Prostate gland (tissue), 2 donors: ENCODE measurements at regions not wholly inside any gene's neighbourhood (a gene's known extent, or its start where the extent isn't known, plus 50 kb on each side); places are given as distances from the start of the nearest gene placed in this dataset.

ENCODE experiments used
- DNase-seq: peaks from one replicate; pipeline ENCODE4 v3.0.0-alpha.2; 2019; ENCODE audit warnings: low spot score
- H3K27ac ChIP-seq, 2 donors: fragments of 200-600 bp; sonication (generic); 2 replicates each; pipeline ENCODE4 v1.5.1; 2017 to 2019
- H3K27me3 ChIP-seq: fragments of 200-600 bp; sonication (generic); replicated peaks from 2 replicates; pipeline ENCODE4 v1.5.1; 2019; ENCODE audit not compliant: insufficient read depth
- H3K36me3 ChIP-seq, 2 donors: fragments of 200-600 bp; sonication (generic); 1 replicate in 1 of 2; 2 replicates in 1 of 2; pipeline versions ENCODE4 v1.5.1 to v1.8.1; 2017 to 2019
- H3K4me1 ChIP-seq: fragments of 200-600 bp; sonication (generic); replicated peaks from 2 replicates; pipeline ENCODE4 v1.5.1; 2019
- H3K4me3 ChIP-seq, 2 donors: fragments of 200-600 bp; sonication (generic); 2 replicates each; pipeline ENCODE4 v1.5.1; 2017 to 2019
- H3K9me3 ChIP-seq: fragments of 200-600 bp; sonication (generic); 2 replicates; pipeline ENCODE4 v1.5.1; 2017
- CTCF ChIP-seq, 4 experiments: fragments of 200-600 bp in 2 of 4; fragments of 450-650 bp in 2 of 4; sonication (generic) in 2 of 4; IDR thresholded peaks; 1 replicate in 3 of 4; 2 replicates in 1 of 4; pipeline ENCODE4 v1.5.1; 2016 to 2019; ENCODE audit warnings: antibody characterized with exemption in 4 of 4, mild to moderate bottlenecking in 2 of 4, moderate library complexity in 2 of 4
- POLR2A ChIP-seq: fragments of 450-650 bp; IDR thresholded peaks from one replicate; pipeline ENCODE4 v1.6.1; 2016; ENCODE audit warnings: antibody characterized with exemption, mild to moderate bottlenecking
- POLR2AphosphoS5 ChIP-seq: sonication (generic); formaldehyde crosslinking; IDR thresholded peaks from one replicate; pipeline ENCODE4 v1.6.1; 2017; ENCODE audit warnings: antibody characterized with exemption
- WGBS: methylation state at CpG from one replicate; pipeline ENCODE4 v1.1.5; 2018; 5-methylcytosine and 5-hydroxymethylcytosine counted together
- intact Hi-C: fragments of 100-400 bp; cut with DNase I; formaldehyde crosslinking; loops from one replicate; pipeline ENCODE4 v1.14.2; 2022

DNA sequence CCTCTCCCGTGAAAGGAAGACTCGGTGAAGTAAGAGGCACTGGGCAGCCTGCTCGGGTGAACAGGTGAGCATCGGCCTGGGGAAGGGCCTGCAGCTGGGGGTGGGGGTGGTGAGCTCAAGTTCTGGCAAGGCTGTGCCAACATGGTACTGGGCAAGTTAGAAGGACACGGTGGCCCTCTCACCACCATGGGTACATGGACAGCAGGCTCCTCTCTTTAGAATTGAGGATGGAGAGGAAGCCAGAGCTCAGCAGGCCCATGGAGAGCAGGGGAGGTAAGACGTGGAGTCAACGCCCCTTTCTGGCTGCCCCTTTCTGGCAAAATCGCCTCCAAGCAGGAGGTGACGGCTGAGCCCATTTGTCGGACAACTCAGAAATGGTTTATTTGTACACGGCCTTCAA is 135.6 kb downstream of the ANKRD60 start:
- Histone ChIP-seq H3K9me3 (no peaks in the 10 kb centered on the region), H3K27ac (no peak overlapping the region), H3K4me3 (no peak overlapping the region), H3K4me1 (no peaks in the 10 kb centered on the region), H3K27me3 (no peaks in the 10 kb centered on the region), H3K36me3 (no peaks in the 10 kb centered on the region)
- DNase-seq, result no peak
- intact Hi-C loops, result no loop called here
- WGBS, result 91% methylated on average over 11 of the region's 11 CpGs
- TF ChIP-seq POLR2A (no peak), POLR2AphosphoS5 (no peak), CTCF (IDR thresholded peaks at IDR 0.05) (no peak)

DNA sequence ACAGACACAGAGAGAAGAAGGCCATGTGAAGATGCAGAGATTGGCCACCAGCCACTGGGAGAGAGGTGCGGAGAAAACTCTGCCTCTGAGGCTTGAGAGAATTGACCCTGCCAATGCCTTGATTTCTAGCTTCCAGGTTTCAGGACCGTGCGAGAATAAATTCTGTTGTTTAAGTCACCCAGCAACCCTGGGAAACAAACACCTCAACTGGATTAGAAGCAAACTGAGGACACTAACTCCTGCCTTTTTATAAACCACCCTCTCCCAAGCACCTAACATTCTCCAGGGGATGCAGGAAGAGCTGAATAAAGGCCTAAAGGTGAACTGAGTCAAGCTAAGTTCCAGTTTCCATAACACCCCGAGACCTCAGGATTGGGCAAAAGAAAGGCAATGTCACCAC is 136.1 kb downstream of the ANKRD60 start:
- no peaks in the 10 kb centered on the region for H3K27me3 ChIP-seq
- H3K4me1 ChIP-seq, result no peaks in the 10 kb centered on the region
- no peak for DNase-seq
- WGBS, result 83% methylated on average over 4 of the region's 4 CpGs
- no peaks in the 10 kb centered on the region for H3K36me3 ChIP-seq
- no peaks in the 10 kb centered on the region for H3K9me3 ChIP-seq
- H3K27ac ChIP-seq, result no peak overlapping the region
- no peak for TF ChIP-seq POLR2AphosphoS5
- TF ChIP-seq CTCF (IDR thresholded peaks at IDR 0.05), result no peak
- TF ChIP-seq POLR2A, result no peak
- H3K4me3 ChIP-seq, result no peak overlapping the region
- intact Hi-C loops, result no loop called here

GRCh38 chr20:58091810-58092209 is 136.6 kb downstream of the ANKRD60 start:
- H3K27ac ChIP-seq, result no peak overlapping the region
- no peak for DNase-seq
- TF ChIP-seq POLR2A (no peak), CTCF (IDR thresholded peaks at IDR 0.05) (no peak), POLR2AphosphoS5 (no peak)
- intact Hi-C loops, result no loop called here
- H3K4me3 ChIP-seq, result no peak overlapping the region
- H3K9me3 ChIP-seq, result no peaks in the 10 kb centered on the region
- no peaks in the 10 kb centered on the region for H3K27me3 ChIP-seq
- H3K4me1 ChIP-seq, result no peaks in the 10 kb centered on the region
- no peaks in the 10 kb centered on the region for H3K36me3 ChIP-seq
- 91% methylated on average over 8 of the region's 8 CpGs for WGBS

GRCh38 chr20:58090161-58090560 is 138.3 kb downstream of the ANKRD60 start:
- Histone ChIP-seq H3K9me3 (no peaks in the 10 kb centered on the region), H3K36me3 (no peaks in the 10 kb centered on the region), H3K27me3 (no peaks in the 10 kb centered on the region), H3K4me3 (no peak overlapping the region), H3K27ac (no peak overlapping the region), H3K4me1 (no peaks in the 10 kb centered on the region)
- TF ChIP-seq CTCF (IDR thresholded peaks at IDR 0.05) (no peak), POLR2AphosphoS5 (no peak), POLR2A (no peak)
- 89% methylated on average over 3 of the region's 3 CpGs for WGBS
- no peak for DNase-seq
- intact Hi-C loops, result no loop called here

GRCh38 chr20:58088625-58089024 is 139.8 kb downstream of the ANKRD60 start:
- H3K27me3 ChIP-seq, result no peaks in the 10 kb centered on the region
- no peak for DNase-seq
- H3K27ac ChIP-seq, result no peak overlapping the region
- TF ChIP-seq POLR2A (no peak), POLR2AphosphoS5 (no peak), CTCF (IDR thresholded peaks at IDR 0.05) (no peak)
- no peaks in the 10 kb centered on the region for H3K9me3 ChIP-seq
- H3K4me1 ChIP-seq, result no peaks in the 10 kb centered on the region
- 95% methylated on average over 7 of the region's 7 CpGs for WGBS
- H3K4me3 ChIP-seq, result no peak overlapping the region
- no peaks in the 10 kb centered on the region for H3K36me3 ChIP-seq
- intact Hi-C loops, result loop anchor here (5.0 kb wide), 1 partner anchor 89 kb away; no protein-coding TSS in a partner anchor
